VCaP (cell line): ENCODE measurements at regions not wholly inside any gene's neighbourhood (a gene's known extent, or its start where the extent isn't known, plus 50 kb on each side); places are given as distances from the start of the nearest gene placed in this dataset.
"Not testable (repeated sequence)": the region's sequence is repeated elsewhere in the genome, so short reads cannot be mapped to it uniquely, and the experiment has no call there.

Source experiments
- H3K27ac ChIP-seq: fragments of 450-650 bp; 2 replicates; pipeline ENCODE4 v1.5.1; 2017
- CTCF ChIP-seq: fragments of 450-650 bp; conservative IDR thresholded peaks from 2 replicates; pipeline ENCODE4 v1.5.1; 2017; ENCODE audit warnings: mild to moderate bottlenecking, moderate library complexity

GRCh38 chr3:147333098-147333497 lies 73.2 kb downstream of the ZIC4 start:
- no peak overlapping the region for H3K27ac ChIP-seq
- no peak for TF ChIP-seq CTCF

- H3K27ac ChIP-seq, result no peak overlapping the region
- no peak for TF ChIP-seq CTCF
Measured at GRCh38 chr3:147328711-147329110, 77.6 kb downstream of the ZIC4 start.

GRCh38 chr3:147324356-147324755 lies 82.0 kb downstream of the ZIC4 start:
- TF ChIP-seq CTCF, result no peak
- no peak overlapping the region for H3K27ac ChIP-seq

- no peak overlapping the region for H3K27ac ChIP-seq
- no peak for TF ChIP-seq CTCF
Measured at GRCh38 chr3:147318900-147319299, 87.4 kb downstream of the ZIC4 start.

GRCh38 chr3:147317080-147317479 lies 89.3 kb downstream of the ZIC4 start:
- H3K27ac ChIP-seq, result not testable (repeated sequence)

GRCh38 chr3:147313513-147313912 lies 92.8 kb downstream of the ZIC4 start:
- TF ChIP-seq CTCF, result no peak
- H3K27ac ChIP-seq, result no peak overlapping the region

- TF ChIP-seq CTCF, result no peak
- no peak overlapping the region for H3K27ac ChIP-seq
Measured at GRCh38 chr3:147312786-147313280, 93.5 kb downstream of the ZIC4 start.

- no peak for TF ChIP-seq CTCF
Measured at GRCh38 chr3:147311716-147312115, 94.6 kb downstream of the ZIC4 start.

More at GRCh38 chr3:147311716-147312115, 94.6 kb downstream of the ZIC4 start:
- H3K27ac ChIP-seq, result no peak overlapping the region
